ENCODE measurements at regions not wholly inside any gene's neighbourhood (a gene's known extent, or its start where the extent isn't known, plus 50 kb on each side); places are given as distances from the start of the nearest gene placed in this dataset.

GRCh38 chrX:131704136-131704695 lies 160.3 kb downstream of the OR13H1 start:
- peak; percentile 16 for DNase-seq

- DNase-seq = no peak
Observed at GRCh38 chrX:131709553-131709952, 165.7 kb downstream of the OR13H1 start.

GRCh38 chrX:131711478-131711867 lies 167.6 kb downstream of the OR13H1 start:
- DNase-seq = no peak

- no peak for DNase-seq
Observed at GRCh38 chrX:131723646-131724045, 179.8 kb downstream of the OR13H1 start.

GRCh38 chrX:131724292-131724691 lies 180.4 kb downstream of the OR13H1 start:
- DNase-seq = no peak

- DNase-seq = no peak
Observed at GRCh38 chrX:131725001-131725654, 181.3 kb downstream of the OR13H1 start.

- no peak for DNase-seq
Observed at GRCh38 chrX:131727778-131728177, 183.9 kb downstream of the OR13H1 start.

- DNase-seq = no peak
Observed at GRCh38 chrX:131728295-131729145, 184.6 kb downstream of the OR13H1 start.

- no peak for DNase-seq
Observed at GRCh38 chrX:131729295-131729694, 185.4 kb downstream of the OR13H1 start.

GRCh38 chrX:131734621-131735020 lies 190.7 kb downstream of the OR13H1 start:
- no peak for DNase-seq

GRCh38 chrX:131735127-131735526 lies 191.3 kb downstream of the OR13H1 start:
- DNase-seq = no peak

GRCh38 chrX:131739823-131740222 lies 195.9 kb downstream of the OR13H1 start:
- DNase-seq = no peak

- DNase-seq = no peak
Observed at GRCh38 chrX:131741103-131741581, 197.3 kb downstream of the OR13H1 start.

- DNase-seq = no peak
Observed at GRCh38 chrX:131745942-131746489, 202.1 kb downstream of the OR13H1 start.

GRCh38 chrX:131746491-131746968 lies 202.7 kb downstream of the OR13H1 start:
- DNase-seq = peak; percentile 56

GRCh38 chrX:131747173-131747572 lies 203.3 kb downstream of the OR13H1 start:
- DNase-seq = no peak

- DNase-seq = no peak
Observed at GRCh38 chrX:131752493-131753198, 208.8 kb downstream of the OR13H1 start.

- DNase-seq = no peak
Observed at GRCh38 chrX:131762802-131763234, 218.9 kb downstream of the OR13H1 start.

GRCh38 chrX:131763674-131764073 lies 219.8 kb downstream of the OR13H1 start:
- no peak for DNase-seq

GRCh38 chrX:131764216-131764615 lies 220.3 kb downstream of the OR13H1 start:
- DNase-seq = no peak

- no peak for DNase-seq
Observed at GRCh38 chrX:131778269-131779218, 234.7 kb downstream of the OR13H1 start.
